IMR-90 (cell line): ENCODE measurements at regions not wholly inside any gene's neighbourhood (a gene's known extent, or its start where the extent isn't known, plus 50 kb on each side); places are given as distances from the start of the nearest gene placed in this dataset.

Experiments used
- ATAC-seq: fragments of 200-7000 bp; cut with Tn5 transposase; 2 replicates; pipeline ENCODE4 v1.9.1; 2020; ENCODE audit warnings: low read depth, mild to moderate bottlenecking, moderate library complexity
- BruUV-seq: library from RNA; stranded (reverse); fragments of 400-500 nt; replicated peaks from 2 replicates; lab custom pipeline; 2021; lab: Mats Ljungman, UMichigan
- CTCF ChIA-PET: fragments of 300-600 bp; formaldehyde crosslinking; extraction: SDS; loops from one replicate; lab custom pipeline; 2021; ENCODE audit warnings: antibody characterized with exemption; lab: Yijun Ruan, JAX
- POLR2A ChIA-PET: fragments of 300-600 bp; sonication (Branson Sonifier 250); formaldehyde crosslinking; loops from one replicate; lab custom pipeline; 2022; ENCODE audit warnings: antibody characterized with exemption; ENCODE audit not compliant: unreplicated experiment; lab: Charles Lee
- DNase-seq: peaks from one replicate; pipeline ENCODE4 v3.0.0; 2013
- H2AFZ ChIP-seq: replicated peaks from 2 replicates; pipeline ENCODE3; 2013; ENCODE audit warnings: low read length, mild to moderate bottlenecking; ENCODE audit not compliant: poor library complexity
- H2AK5ac ChIP-seq: 2 replicates; pipeline ENCODE4 v1.6.1; 2013; ENCODE audit warnings: low read depth, low read length, inconsistent platforms
- H2AK9ac ChIP-seq: replicated peaks from 2 replicates; pipeline ENCODE3; 2013; ENCODE audit warnings: mild to moderate bottlenecking, low read depth, low read length, moderate library complexity; ENCODE audit not compliant: poor library complexity
- H2BK120ac ChIP-seq: 2 replicates; pipeline ENCODE4 v1.6.1; 2013; ENCODE audit warnings: low read depth, low read length, inconsistent platforms
- H2BK15ac ChIP-seq: 3 replicates; pipeline ENCODE4 v1.6.1; 2013; ENCODE audit warnings: low read depth, low read length, inconsistent platforms
- H2BK20ac ChIP-seq: 2 replicates; pipeline ENCODE4 v1.6.1; 2013; ENCODE audit warnings: low read depth, mild to moderate bottlenecking, inconsistent platforms, low read length, moderate library complexity
- H2BK5ac ChIP-seq: 2 replicates; pipeline ENCODE4 v1.6.1; 2013; ENCODE audit warnings: mild to moderate bottlenecking, low read depth, low read length, inconsistent platforms; ENCODE audit not compliant: poor library complexity, severe bottlenecking
- H3K14ac ChIP-seq: replicated peaks from 2 replicates; pipeline ENCODE4 v1.6.1; 2013; ENCODE audit warnings: low read depth, low read length, inconsistent platforms
- H3K18ac ChIP-seq: 2 replicates; pipeline ENCODE4 v1.6.1; 2013; ENCODE audit warnings: low read depth, low read length, control low read depth
- H3K23ac ChIP-seq: 2 replicates; pipeline ENCODE4 v1.6.1; 2013; ENCODE audit warnings: low read depth, low read length, inconsistent platforms
- H3K27ac ChIP-seq: 2 replicates; pipeline ENCODE4 v1.5.1; 2013; ENCODE audit warnings: mild to moderate bottlenecking, control low read depth, low read length; ENCODE audit not compliant: insufficient read depth
- H3K27me3 ChIP-seq: 2 replicates; pipeline ENCODE4 v1.6.1; 2013; ENCODE audit warnings: low read length; ENCODE audit not compliant: control insufficient read depth, insufficient read depth
- H3K36me3 ChIP-seq: 2 replicates; pipeline ENCODE4 v1.6.1; 2013; ENCODE audit warnings: low read length, mixed read lengths; ENCODE audit not compliant: control insufficient read depth, insufficient read depth
- H3K4ac ChIP-seq: 2 replicates; pipeline ENCODE4 v1.6.1; 2013; ENCODE audit warnings: low read depth, low read length, inconsistent platforms
- H3K4me1 ChIP-seq: 2 replicates; pipeline ENCODE4 v1.6.1; 2013; ENCODE audit warnings: low read length, mixed read lengths; ENCODE audit not compliant: control insufficient read depth, insufficient read depth
- H3K4me2 ChIP-seq: 2 replicates; pipeline ENCODE4 v1.6.1; 2013; ENCODE audit warnings: low read depth, mild to moderate bottlenecking, control low read depth, low read length, moderate library complexity
- H3K4me3 ChIP-seq: 2 replicates; pipeline ENCODE4 v1.5.1; 2013; ENCODE audit warnings: low read depth, mild to moderate bottlenecking, control low read depth, low read length, moderate library complexity; ENCODE audit not compliant: insufficient read depth
- H3K56ac ChIP-seq: 2 replicates; pipeline ENCODE4 v1.6.1; 2013; ENCODE audit warnings: low read length, inconsistent platforms; ENCODE audit not compliant: insufficient read depth; ENCODE audit errors: extremely low read depth
- H3K79me1 ChIP-seq, 2 experiments: 2 replicates each; pipeline ENCODE4 v1.6.1; 2013; ENCODE audit warnings: low read length in 2 of 2, inconsistent platforms in 1 of 2, low read depth in 1 of 2
- H3K9ac ChIP-seq: 2 replicates; pipeline ENCODE4 v1.6.1; 2013; ENCODE audit warnings: low read depth, low read length, control low read depth
- H3K9me1 ChIP-seq: 2 replicates; pipeline ENCODE4 v1.6.1; 2013; ENCODE audit warnings: low read length, inconsistent platforms; ENCODE audit not compliant: insufficient read depth
- H3K9me3 ChIP-seq: 2 replicates; pipeline ENCODE4 v1.6.1; 2013; ENCODE audit warnings: low read length; ENCODE audit not compliant: control insufficient read depth, insufficient read depth
- H4K20me1 ChIP-seq: 2 replicates; pipeline ENCODE4 v1.6.1; 2013; ENCODE audit warnings: low read length, inconsistent platforms; ENCODE audit not compliant: insufficient read depth
- H4K5ac ChIP-seq: 2 replicates; pipeline ENCODE4 v1.6.1; 2013; ENCODE audit warnings: mild to moderate bottlenecking, low read depth, low read length, control low read depth
- H4K8ac ChIP-seq, 2 experiments: 2 replicates each; pipeline ENCODE4 v1.6.1; 2013; ENCODE audit warnings: low read depth in 2 of 2, low read length in 2 of 2, control low read depth in 1 of 2, inconsistent platforms in 1 of 2
- H4K91ac ChIP-seq: 2 replicates; pipeline ENCODE4 v1.6.1; 2013; ENCODE audit warnings: low read depth, low read length, inconsistent platforms; ENCODE audit not compliant: insufficient read depth
- CHD1 ChIP-seq: IDR thresholded peaks from 2 replicates; pipeline ENCODE4 v1.6.1; 2012; ENCODE audit warnings: low read depth, low read length, improper control_type of control experiment
- ELK1 ChIP-seq: fragments of 150-350 bp; IDR thresholded peaks from 2 replicates; pipeline ENCODE4 v1.6.1; 2016; ENCODE audit warnings: low read depth, mild to moderate bottlenecking, low read length, moderate library complexity, borderline replicate concordance
- MAFK ChIP-seq: IDR thresholded peaks from 2 replicates; pipeline ENCODE4 v1.6.1; 2012; ENCODE audit warnings: low read depth, low read length, improper control_type of control experiment
- MXI1 ChIP-seq: IDR thresholded peaks from 2 replicates; pipeline ENCODE4 v1.6.1; 2012; ENCODE audit warnings: low read depth, mild to moderate bottlenecking, low read length, moderate library complexity, borderline replicate concordance
- NFE2L2 ChIP-seq: fragments of 150-350 bp; IDR thresholded peaks from 2 replicates; pipeline ENCODE4 v1.6.1; 2016; ENCODE audit warnings: low read depth, mild to moderate bottlenecking, low read length
- RCOR1 ChIP-seq: IDR thresholded peaks from 2 replicates; pipeline ENCODE4 v1.6.1; 2012; ENCODE audit warnings: mild to moderate bottlenecking, low read length, improper control_type of control experiment; ENCODE audit not compliant: insufficient replicate concordance
- SMC3 ChIP-seq: fragments of 150-350 bp; IDR thresholded peaks from 2 replicates; pipeline ENCODE4 v1.6.1; 2016; ENCODE audit warnings: low read depth, mild to moderate bottlenecking, antibody characterized with exemption, low read length, moderate library complexity
- dilution Hi-C: fragments of 300-500 bp; cut with HindIII; formaldehyde crosslinking; loops from one replicate; pipeline ENCODE4 v1.14.3; 2018; ENCODE audit warnings: low sequenced_read_pairs; ENCODE audit not compliant: unreplicated experiment
- in situ Hi-C: fragments of 300-500 bp; cut with MboI; formaldehyde crosslinking; loops from 3 replicates; pipeline ENCODE4 v1.14.3; 2019; ENCODE audit warnings: low sequenced_read_pairs, inconsistent platforms, mixed read lengths
- intact Hi-C: fragments of 100-400 bp; cut with micrococcal nuclease; formaldehyde crosslinking; loops from 2 replicates; pipeline ENCODE4 v1.10.0; 2022

- H3K4me2 ChIP-seq, result no peak overlapping the region
- no peaks in the 10 kb centered on the region for H3K9me3 ChIP-seq
- no peaks in the 10 kb centered on the region for H3K9me1 ChIP-seq
- H3K79me1 ChIP-seq, result no peaks in the 10 kb centered on the region
- H3K14ac ChIP-seq, result no peak overlapping the region
- intact Hi-C loops, result no loop called here
- in situ Hi-C loops, result no loop called here
- H3K56ac ChIP-seq, result no peak overlapping the region
- H4K5ac ChIP-seq, result no peak overlapping the region
- no peak overlapping the region for H3K4ac ChIP-seq
- no peak overlapping the region for H3K27ac ChIP-seq
- ChIA-PET POLR2A (no interaction called here), CTCF (no interaction called here)
- H3K18ac ChIP-seq, result no peak overlapping the region
- no peaks in the 10 kb centered on the region for H3K4me1 ChIP-seq
- H3K27me3 ChIP-seq, result no peaks in the 10 kb centered on the region
- DNase-seq (no peak), ATAC-seq (no peak)
- H2BK15ac ChIP-seq, result no peak overlapping the region
- H2AK9ac ChIP-seq, result no peak overlapping the region
- dilution Hi-C loops, result no loop called here
- no peak overlapping the region for H3K9ac ChIP-seq
- H3K23ac ChIP-seq, result no peak overlapping the region
- H4K8ac ChIP-seq, result no peak overlapping the region
- H2BK20ac ChIP-seq, result no peak overlapping the region
- BruUV-seq, result no TSS peak
- H4K20me1 ChIP-seq, result no peaks in the 10 kb centered on the region
- H2AFZ ChIP-seq, result no peak overlapping the region
- no peak overlapping the region for H2BK120ac ChIP-seq
- no peak overlapping the region for H4K91ac ChIP-seq
- H3K36me3 ChIP-seq, result no peaks in the 10 kb centered on the region
- no peak overlapping the region for H2AK5ac ChIP-seq
- no peak overlapping the region for H3K4me3 ChIP-seq
- TF ChIP-seq MAFK (no peak), SMC3 (no peak), RCOR1 (no peak), ELK1 (no peak), NFE2L2 (no peak), CHD1 (no peak), MXI1 (no peak)
- H2BK5ac ChIP-seq, result no peak overlapping the region
These were observed 772.2 kb downstream of the SUCLG1 start for GRCh38 chr2:83686863-83687262.
